ENCODE measurements at regions not wholly inside any gene's neighbourhood (a gene's known extent, or its start where the extent isn't known, plus 50 kb on each side); places are given as distances from the start of the nearest gene placed in this dataset.

GRCh38 chr4:14582677-14583076, 419.6 kb upstream of the CPEB2 start:
- H3K27me3 ChIP-seq (replicated peaks in 1 of 4; ENCODE audit: control insufficient read depth in 3 of 4, extremely low read depth in 1 of 4, insufficient read depth in 3 of 4, low read length in 3 of 4) = no peaks in the 10 kb centered on the region
- TF ChIP-seq POLR2AphosphoS5 (IDR thresholded peaks at IDR 0.05; ENCODE audit: low read depth, low read length) (no peak), KDM4A (IDR thresholded peaks at IDR 0.05; ENCODE audit: low read depth, low read length, severe bottlenecking) (no peak), HDAC6 (IDR thresholded peaks at IDR 0.05; ENCODE audit: low read depth, low read length) (no peak), JUND (IDR thresholded peaks at IDR 0.05; ENCODE audit: low read length) (no peak), FOSL1 (IDR thresholded peaks at IDR 0.05; ENCODE audit: insufficient read depth, low read depth, low read length) (no peak)
- TF ChIP-seq, protein P1, sequence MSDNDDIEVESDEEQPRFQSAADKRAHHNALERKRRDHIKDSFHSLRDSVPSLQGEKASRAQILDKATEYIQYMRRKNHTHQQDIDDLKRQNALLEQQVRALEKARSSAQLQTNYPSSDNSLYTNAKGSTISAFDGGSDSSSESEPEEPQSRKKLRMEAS (IDR thresholded peaks at IDR 0.05) = no peak
- no peak overlapping the region for H3K4ac ChIP-seq (replicated peaks; ENCODE audit: insufficient read length, low read depth, low read length)
- H3K9me3 ChIP-seq (ENCODE audit: insufficient read depth in 2 of 2, low read depth in 1 of 2, low read length in 1 of 2) = no peaks in the 10 kb centered on the region
- no peak overlapping the region for H4K91ac ChIP-seq (replicated peaks; ENCODE audit: insufficient read length, low read length)
- no peaks in the 10 kb centered on the region for H4K20me1 ChIP-seq (replicated peaks in 1 of 2; ENCODE audit: control insufficient read depth in 1 of 2, insufficient read depth in 2 of 2, low read length in 2 of 2)
- H2BK15ac ChIP-seq (ENCODE audit: low read length) = no peak overlapping the region
- no peak overlapping the region for H3K4me2 ChIP-seq (ENCODE audit: insufficient read depth in 1 of 2, low read depth in 2 of 2, low read length in 2 of 2)
- CTCF ChIA-PET (ENCODE audit: partially characterized antibody) = interaction anchor here (1.4 to 1.5 kb wide), 2 partner anchors 14 to 928 kb away, joined by 3 to 8 read pairs; no protein-coding TSS in a partner anchor
- no peak overlapping the region for H2BK12ac ChIP-seq (ENCODE audit: low read depth, low read length)
- H2BK120ac ChIP-seq (replicated peaks; ENCODE audit: low read depth, low read length) = no peak overlapping the region
- POLR2A ChIA-PET (ENCODE audit: partially characterized antibody) = no interaction called here
- H2BK5ac ChIP-seq (ENCODE audit: low read depth, low read length) = no peak overlapping the region
- H3K14ac ChIP-seq (ENCODE audit: insufficient read length) = no peak overlapping the region
- WGBS, 2 experiments (ENCODE audit: extremely low coverage in 1 of 2, insufficient coverage in 1 of 2, insufficient read length in 1 of 2, insufficient replicate concordance in 2 of 2, low coverage in 1 of 2, low lambda C conversion rate in 2 of 2, missing lambda C conversion rate in 1 of 2) = 94% methylated on average over 3 of the region's 3 CpGs; no CpG with 5 or more reads in 1 of the 2 experiments
- no peak overlapping the region for H3K23ac ChIP-seq (ENCODE audit: insufficient read length)
- no peak for DNase-seq (ENCODE audit: low read depth in 1 of 2, low spot score in 2 of 2)
- H3K4me3 ChIP-seq (ENCODE audit: extremely low read depth in 1 of 4, insufficient read depth in 2 of 4, low read depth in 3 of 4, low read length in 4 of 4) = no peak overlapping the region
- H3K27ac ChIP-seq (ENCODE audit: low read depth, low read length) = no peak overlapping the region
- H3K9ac ChIP-seq (replicated peaks in 1 of 4; ENCODE audit: extremely low read depth in 1 of 4, low read depth in 3 of 4, low read length in 3 of 4) = no peak overlapping the region
- FAIRE-seq = no peak
- H3K56ac ChIP-seq (replicated peaks; ENCODE audit: insufficient read length, low read depth, low read length) = no peak overlapping the region
- no peak overlapping the region for H2AFZ ChIP-seq (ENCODE audit: low read length)
- H4K5ac ChIP-seq (ENCODE audit: insufficient read length, low read depth, low read length) = no peak overlapping the region
- H3K4me1 ChIP-seq (replicated peaks in 1 of 4; ENCODE audit: control insufficient read depth in 3 of 4, insufficient read depth in 4 of 4, low read length in 3 of 4) = no peaks in the 10 kb centered on the region
- H3K23me2 ChIP-seq (ENCODE audit: low read depth, low read length) = no peaks in the 10 kb centered on the region
- no peak overlapping the region for H3K18ac ChIP-seq (ENCODE audit: extremely low read depth, low read length)
- no peaks in the 10 kb centered on the region for H3K36me3 ChIP-seq (ENCODE audit: control insufficient read depth in 2 of 4, insufficient read depth in 4 of 4, low read length in 3 of 4)
- H2BK20ac ChIP-seq (ENCODE audit: low read length) = no peak overlapping the region
- no peaks in the 10 kb centered on the region for H3K79me2 ChIP-seq (ENCODE audit: control insufficient read depth in 1 of 2, insufficient read depth in 2 of 2, low read length in 2 of 2)
- no peak overlapping the region for H2AK5ac ChIP-seq (ENCODE audit: low read depth, low read length)
- H4K8ac ChIP-seq (ENCODE audit: extremely low read depth, insufficient read depth, low read length) = no peak overlapping the region
- H3K79me1 ChIP-seq (ENCODE audit: low read depth, low read length) = no peaks in the 10 kb centered on the region

Data from H1 (cell line).